Neural progenitor cell (in vitro differentiated cells): ENCODE measurements at regions not wholly inside any gene's neighbourhood (a gene's known extent, or its start where the extent isn't known, plus 50 kb on each side); places are given as distances from the start of the nearest gene placed in this dataset.

ENCODE experiments used
- CTCF ChIP-seq: fragments of 200-600 bp; sonication (generic); IDR thresholded peaks from 2 replicates; pipeline ENCODE4 v1.5.1; 2017; ENCODE audit warnings: antibody characterized with exemption, mild to moderate bottlenecking
- EZH2phosphoT487 ChIP-seq: fragments of 200-600 bp; sonication (generic); IDR thresholded peaks from 2 replicates; pipeline ENCODE4 v1.6.1; 2017; ENCODE audit warnings: antibody characterized with exemption

DNA sequence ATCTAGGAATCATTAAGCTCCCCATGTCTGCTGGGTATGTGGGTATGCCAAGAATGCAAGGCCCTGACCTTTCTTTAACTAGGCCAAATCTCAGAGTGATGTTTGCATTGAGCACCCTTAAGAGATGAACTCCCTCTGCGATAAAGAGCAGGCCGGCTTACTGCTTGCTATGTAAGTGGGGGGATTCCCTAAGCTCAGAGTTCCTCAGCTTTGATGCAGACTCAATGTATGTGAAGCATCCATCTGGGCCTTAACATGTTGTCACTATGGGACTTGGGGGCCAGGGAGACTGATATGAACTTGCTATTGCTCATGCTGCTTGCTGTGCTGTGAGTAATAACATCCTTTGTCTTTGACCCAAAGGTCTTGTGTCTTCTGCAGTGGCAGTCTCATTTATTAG is 149.7 kb downstream of the C12orf75 start:
- TF ChIP-seq CTCF: no peak
- no peak for TF ChIP-seq EZH2phosphoT487
